SK-N-SH (cell line): ENCODE measurements at regions not wholly inside any gene's neighbourhood (a gene's known extent, or its start where the extent isn't known, plus 50 kb on each side); places are given as distances from the start of the nearest gene placed in this dataset.

Experiments used
- CTCF ChIA-PET: fragments of 300-600, 350-600 bp; formaldehyde crosslinking; extraction: SDS; loops from one replicate; lab custom pipeline; 2021; lab: Yijun Ruan, JAX
- POLR2A ChIA-PET: fragments of 350-600 bp; sonication (Branson Sonifier 250); formaldehyde crosslinking; extraction: SDS; loops from one replicate; lab custom pipeline; 2020; ENCODE audit warnings: antibody characterized with exemption, inconsistent platforms; lab: Yijun Ruan, JAX
- DNase-seq: peaks from one replicate; pipeline ENCODE4 v3.0.0; 2012
- H2AFZ ChIP-seq: fragments of 200-600 bp; sonication (generic); 2 replicates; pipeline ENCODE4 v1.8.1; 2016; ENCODE audit warnings: antibody characterized with exemption, mild to moderate bottlenecking, low read depth
- H3F3A ChIP-seq: fragments of 200-600 bp; sonication (generic); replicated peaks from 2 replicates; pipeline ENCODE3; 2016; ENCODE audit warnings: antibody characterized with exemption, mild to moderate bottlenecking; ENCODE audit not compliant: insufficient read depth
- H3K27ac ChIP-seq, 2 experiments: fragments of 200-500 bp in 1 of 2; fragments of 200-600 bp in 1 of 2; sonication (Bioruptor generic) in 1 of 2; sonication (generic), shearing (Covaris generic) in 1 of 2; 2 replicates each; pipeline versions ENCODE4 v1.5.1 to v1.6.1; 2014 to 2016; ENCODE audit warnings: low read depth in 2 of 2, inconsistent platforms in 1 of 2, low read length in 1 of 2, mild to moderate bottlenecking in 1 of 2, mixed read lengths in 1 of 2
- H3K27me3 ChIP-seq: fragments of 200-600 bp; sonication (generic), shearing (Covaris generic); 2 replicates; pipeline ENCODE4 v1.6.1; 2016; ENCODE audit warnings: mixed run types; ENCODE audit not compliant: insufficient read depth
- H3K36me3 ChIP-seq, 2 experiments: fragments of 200-500 bp in 1 of 2; fragments of 200-600 bp in 1 of 2; sonication (Bioruptor generic) in 1 of 2; sonication (generic) in 1 of 2; replicated peaks in 1 of 2; 2 replicates each; pipeline versions ENCODE3 to v1.5.1; 2014 to 2016; ENCODE audit warnings: low read length in 1 of 2, mild to moderate bottlenecking in 1 of 2; ENCODE audit not compliant: insufficient read depth in 2 of 2, control insufficient read depth in 1 of 2
- H3K4me1 ChIP-seq, 2 experiments: fragments of 200-500 bp in 1 of 2; fragments of 200-600 bp in 1 of 2; sonication (Bioruptor generic) in 1 of 2; sonication (generic), shearing (Covaris generic) in 1 of 2; 2 replicates each; pipeline versions ENCODE4 v1.5.1 to v1.6.1; 2014 to 2016; ENCODE audit warnings: low read depth in 1 of 2, low read length in 1 of 2, mixed run types in 1 of 2; ENCODE audit not compliant: insufficient read depth in 2 of 2, control insufficient read depth in 1 of 2
- H3K4me2 ChIP-seq: fragments of 200-600 bp; sonication (generic), shearing (Covaris generic); 2 replicates; pipeline ENCODE4 v1.6.1; 2017; ENCODE audit warnings: mixed run types
- H3K4me3 ChIP-seq, 2 experiments: fragments of 200-500 bp in 1 of 2; fragments of 200-600 bp in 1 of 2; sonication (Bioruptor generic) in 1 of 2; sonication (generic), shearing (Covaris generic) in 1 of 2; 2 replicates each; pipeline versions ENCODE4 v1.5.1 to v1.8.1; 2014 to 2016; ENCODE audit warnings: low read depth in 2 of 2, inconsistent platforms in 1 of 2, low read length in 1 of 2, mild to moderate bottlenecking in 1 of 2, mixed read lengths in 1 of 2, moderate library complexity in 1 of 2
- H3K79me2 ChIP-seq: fragments of 200-600 bp; sonication (generic); 2 replicates; pipeline ENCODE4 v1.8.1; 2017; ENCODE audit warnings: mild to moderate bottlenecking; ENCODE audit not compliant: insufficient read depth
- H3K9ac ChIP-seq: fragments of 200-600 bp; sonication (generic); 2 replicates; pipeline ENCODE4 v1.6.1; 2017; ENCODE audit warnings: mixed run types
- H3K9me2 ChIP-seq: fragments of 200-600 bp; sonication (generic); 2 replicates; pipeline ENCODE4 v1.6.1; 2017; ENCODE audit warnings: mixed run types
- H3K9me3 ChIP-seq: fragments of 200-600 bp; sonication (generic); 2 replicates; pipeline ENCODE4 v1.6.1; 2017; ENCODE audit warnings: mixed run types, mild to moderate bottlenecking, moderate library complexity
- H4K20me1 ChIP-seq: fragments of 200-600 bp; sonication (generic); 2 replicates; pipeline ENCODE4 v1.6.1; 2017; ENCODE audit warnings: mild to moderate bottlenecking, mixed run types; ENCODE audit not compliant: insufficient read depth
- CTCF ChIP-seq: fragments of 200-600 bp; sonication (generic); IDR thresholded peaks from 2 replicates; pipeline ENCODE4 v1.6.1; 2017; ENCODE audit warnings: antibody characterized with exemption, mild to moderate bottlenecking, moderate library complexity
- EP300 ChIP-seq, 2 experiments: IDR thresholded peaks; 2 replicates each; pipeline versions ENCODE4 v1.4.0 to v1.6.1; 2012; ENCODE audit warnings: borderline replicate concordance in 1 of 2, low read depth in 1 of 2, low read length in 1 of 2
- FOSL2 ChIP-seq: IDR thresholded peaks from 2 replicates; pipeline ENCODE4 v1.4.0; 2012; ENCODE audit warnings: low read depth, mild to moderate bottlenecking, moderate library complexity, borderline replicate concordance
- FOXM1 ChIP-seq: IDR thresholded peaks from 2 replicates; pipeline ENCODE4 v1.4.0; 2012; ENCODE audit warnings: low read depth, mild to moderate bottlenecking
- GABPA ChIP-seq: IDR thresholded peaks from 2 replicates; pipeline ENCODE4 v1.4.0; 2012; ENCODE audit warnings: low read depth, mild to moderate bottlenecking
- GATA2 ChIP-seq: sonication (generic); formaldehyde crosslinking; IDR thresholded peaks from 2 replicates; pipeline ENCODE4 v1.5.0; 2020; ENCODE audit warnings: mild to moderate bottlenecking, missing genetic modification reagents
- IRF3 ChIP-seq: fragments of 150-350 bp; IDR thresholded peaks from 2 replicates; pipeline ENCODE4 v1.6.1; 2016; ENCODE audit warnings: mild to moderate bottlenecking, low read depth, low read length
- MXI1 ChIP-seq: IDR thresholded peaks from 2 replicates; pipeline ENCODE4 v1.6.1; 2012; ENCODE audit warnings: mild to moderate bottlenecking, low read depth, low read length, improper control_type of control experiment
- NFIC ChIP-seq: IDR thresholded peaks from 2 replicates; pipeline ENCODE4 v1.4.0; 2012; ENCODE audit warnings: borderline replicate concordance
- POLR2AphosphoS5 ChIP-seq: IDR thresholded peaks from 2 replicates; pipeline ENCODE4 v1.6.1; 2012; ENCODE audit warnings: low read depth, low read length
- RAD21 ChIP-seq: IDR thresholded peaks from 2 replicates; pipeline ENCODE4 v1.6.1; 2012; ENCODE audit warnings: mild to moderate bottlenecking, low read length
- SIN3A ChIP-seq: IDR thresholded peaks from 2 replicates; pipeline ENCODE4 v1.6.1; 2012; ENCODE audit warnings: low read depth, mild to moderate bottlenecking, low read length, moderate library complexity, borderline replicate concordance
- SMC3 ChIP-seq: IDR thresholded peaks from 2 replicates; pipeline ENCODE4 v1.6.1; 2012; ENCODE audit warnings: low read depth, low read length, improper control_type of control experiment
- TAF1 ChIP-seq: IDR thresholded peaks from 2 replicates; pipeline ENCODE4 v1.6.1; 2012; ENCODE audit warnings: low read depth, mild to moderate bottlenecking, low read length, moderate library complexity, borderline replicate concordance
- TEAD4 ChIP-seq: IDR thresholded peaks from 2 replicates; pipeline ENCODE4 v1.4.0; 2012; ENCODE audit warnings: mild to moderate bottlenecking, borderline replicate concordance; ENCODE audit not compliant: insufficient read depth
- YY1 ChIP-seq: IDR thresholded peaks from 2 replicates; pipeline ENCODE4 v1.4.0; 2012; ENCODE audit warnings: low read depth, mild to moderate bottlenecking
- WGBS: methylation state at CpG from one replicate; pipeline ENCODE4 v1.1.6; 2017; ENCODE audit warnings: low lambda C conversion rate; 5-methylcytosine and 5-hydroxymethylcytosine counted together

DNA sequence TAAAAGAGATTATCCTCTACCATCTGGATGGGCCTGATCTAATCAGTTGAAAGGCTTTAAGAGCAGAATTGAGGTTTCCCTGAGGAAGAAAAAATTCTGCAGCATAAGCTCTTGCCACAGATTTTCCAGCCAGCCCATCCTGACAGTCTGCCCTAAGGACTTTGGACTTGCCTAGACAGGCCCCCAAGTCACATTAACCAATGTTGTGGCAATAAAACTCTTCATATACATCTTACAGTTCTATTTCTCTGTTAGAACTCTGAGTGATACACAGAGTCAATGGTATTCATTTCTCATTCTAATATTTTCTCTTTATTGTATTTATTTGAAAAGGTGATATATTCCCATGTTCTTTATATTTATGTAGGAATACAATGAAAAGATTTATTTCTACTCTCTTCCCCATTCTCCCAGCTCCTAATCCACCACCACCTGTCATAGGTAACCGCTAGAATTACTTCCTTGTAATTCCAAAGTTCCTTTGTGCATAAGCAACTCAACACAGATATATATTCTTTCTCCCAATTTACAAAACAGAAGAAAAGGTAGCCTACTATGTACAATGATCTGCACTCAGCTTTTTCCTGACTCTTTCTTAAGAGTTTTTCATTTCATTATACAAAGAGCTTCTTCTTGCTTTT is 182.1 kb downstream of the CAPZA3 start:
- TF ChIP-seq POLR2AphosphoS5 (no peak), SMC3 (no peak), YY1 (no peak), SIN3A (no peak), MXI1 (no peak), IRF3 (no peak), EP300 (IDR thresholded peaks at IDR 0.05; ENCODE audit: borderline replicate concordance in 1 of 2, low read depth in 1 of 2, low read length in 1 of 2) (no peak), GABPA (no peak), FOXM1 (no peak), CTCF (no peak), FOSL2 (no peak), TEAD4 (no peak), GATA2 (CRISPR knock-in tag) (no peak), NFIC (no peak), TAF1 (no peak), RAD21 (no peak)
- H3K4me1 ChIP-seq: no peaks in the 10 kb centered on the region
- H2AFZ ChIP-seq: no peak overlapping the region
- H3F3A ChIP-seq: no peaks in the 10 kb centered on the region
- H3K27ac ChIP-seq: no peak overlapping the region
- ChIA-PET CTCF (no interaction called here), POLR2A (no interaction called here)
- H3K36me3 ChIP-seq: no peaks in the 10 kb centered on the region
- H3K9ac ChIP-seq: no peak overlapping the region
- H3K9me2 ChIP-seq: no peaks in the 10 kb centered on the region
- no peak overlapping the region for H3K4me3 ChIP-seq
- no peaks in the 10 kb centered on the region for H3K27me3 ChIP-seq
- no peak for DNase-seq
- no peak overlapping the region for H3K4me2 ChIP-seq
- no peaks in the 10 kb centered on the region for H4K20me1 ChIP-seq
- H3K9me3 ChIP-seq: no peaks in the 10 kb centered on the region
- no peaks in the 10 kb centered on the region for H3K79me2 ChIP-seq
- 77% methylated on average over 1 of the region's 1 CpG for whole genome bisulfite sequencing

GRCh38 chr12:18922851-18923250 is 184.9 kb downstream of the CAPZA3 start:
- H3K27me3 ChIP-seq: no peaks in the 10 kb centered on the region
- H3K4me1 ChIP-seq: no peaks in the 10 kb centered on the region
- no peak overlapping the region for H3K27ac ChIP-seq
- 46% methylated on average over 4 of the region's 4 CpGs for WGBS
- TF ChIP-seq FOXM1: no peak
- no peak for TF ChIP-seq GATA2 (CRISPR knock-in tag)
- POLR2A ChIA-PET: no interaction called here
- no peak for DNase-seq
- no peak overlapping the region for H3K9ac ChIP-seq
- H3K79me2 ChIP-seq: no peaks in the 10 kb centered on the region
- no peaks in the 10 kb centered on the region for H3K9me2 ChIP-seq
- H3K36me3 ChIP-seq: no peaks in the 10 kb centered on the region
- H2AFZ ChIP-seq: no peak overlapping the region
- H3K4me2 ChIP-seq: no peak overlapping the region
- H4K20me1 ChIP-seq: no peaks in the 10 kb centered on the region
- H3K4me3 ChIP-seq: no peak overlapping the region
- H3F3A ChIP-seq: no peaks in the 10 kb centered on the region
- CTCF ChIA-PET: no interaction called here
- H3K9me3 ChIP-seq: no peaks in the 10 kb centered on the region
